Neutrophil (primary cell): ENCODE measurements at regions not wholly inside any gene's neighbourhood (a gene's known extent, or its start where the extent isn't known, plus 50 kb on each side); places are given as distances from the start of the nearest gene placed in this dataset.

Experiments used
- H3K27ac ChIP-seq: fragments of 200-600 bp; sonication (generic); 2 replicates; pipeline ENCODE4 v1.5.1; 2016; ENCODE audit warnings: mild to moderate bottlenecking, moderate library complexity
- H3K27me3 ChIP-seq: fragments of 200-600 bp; sonication (generic); 2 replicates; pipeline ENCODE4 v1.6.0; 2016; ENCODE audit warnings: mild to moderate bottlenecking
- H3K36me3 ChIP-seq: fragments of 200-600 bp; sonication (generic); 2 replicates; pipeline ENCODE4 v1.5.1; 2017
- H3K4me1 ChIP-seq, 2 experiments: fragments of 200-600 bp in 1 of 2; sonication (generic) in 1 of 2; 1 replicate in 1 of 2; 2 replicates in 1 of 2; pipeline versions ENCODE4 v1.5.1 to v1.6.1; 2013 to 2016; ENCODE audit warnings: low read depth in 1 of 2, low read length in 1 of 2, mild to moderate bottlenecking in 1 of 2, moderate library complexity in 1 of 2; ENCODE audit not compliant: control insufficient read depth in 1 of 2, insufficient read depth in 1 of 2
- H3K4me3 ChIP-seq, 2 experiments: fragments of 200-600 bp in 1 of 2; sonication (generic) in 1 of 2; 1 replicate in 1 of 2; 2 replicates in 1 of 2; pipeline ENCODE4 v1.5.1; 2013 to 2016; ENCODE audit warnings: low read depth in 1 of 2, low read length in 1 of 2, mild to moderate bottlenecking in 1 of 2, moderate library complexity in 1 of 2
- H3K9me3 ChIP-seq: fragments of 200-600 bp; sonication (generic); 2 replicates; pipeline ENCODE4 v1.5.1; 2016
- TF ChIP-seq, protein P1 (sequence below): fragments of 200-600 bp; sonication (generic); IDR thresholded peaks from 2 replicates; pipeline ENCODE4 v1.5.1; 2016; ENCODE audit warnings: antibody characterized with exemption

GRCh38 chr18:44060197-44060596, 620.5 kb upstream of the SETBP1 start:
- no peaks in the 10 kb centered on the region for H3K27me3 ChIP-seq
- H3K9me3 ChIP-seq: no peaks in the 10 kb centered on the region
- H3K4me1 ChIP-seq: no peaks in the 10 kb centered on the region
- TF ChIP-seq, protein P1, sequence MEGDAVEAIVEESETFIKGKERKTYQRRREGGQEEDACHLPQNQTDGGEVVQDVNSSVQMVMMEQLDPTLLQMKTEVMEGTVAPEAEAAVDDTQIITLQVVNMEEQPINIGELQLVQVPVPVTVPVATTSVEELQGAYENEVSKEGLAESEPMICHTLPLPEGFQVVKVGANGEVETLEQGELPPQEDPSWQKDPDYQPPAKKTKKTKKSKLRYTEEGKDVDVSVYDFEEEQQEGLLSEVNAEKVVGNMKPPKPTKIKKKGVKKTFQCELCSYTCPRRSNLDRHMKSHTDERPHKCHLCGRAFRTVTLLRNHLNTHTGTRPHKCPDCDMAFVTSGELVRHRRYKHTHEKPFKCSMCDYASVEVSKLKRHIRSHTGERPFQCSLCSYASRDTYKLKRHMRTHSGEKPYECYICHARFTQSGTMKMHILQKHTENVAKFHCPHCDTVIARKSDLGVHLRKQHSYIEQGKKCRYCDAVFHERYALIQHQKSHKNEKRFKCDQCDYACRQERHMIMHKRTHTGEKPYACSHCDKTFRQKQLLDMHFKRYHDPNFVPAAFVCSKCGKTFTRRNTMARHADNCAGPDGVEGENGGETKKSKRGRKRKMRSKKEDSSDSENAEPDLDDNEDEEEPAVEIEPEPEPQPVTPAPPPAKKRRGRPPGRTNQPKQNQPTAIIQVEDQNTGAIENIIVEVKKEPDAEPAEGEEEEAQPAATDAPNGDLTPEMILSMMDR: no peak
- no peaks in the 10 kb centered on the region for H3K36me3 ChIP-seq
- H3K4me3 ChIP-seq: no peak overlapping the region
- no peak overlapping the region for H3K27ac ChIP-seq

- Histone ChIP-seq H3K4me1 (no peaks in the 10 kb centered on the region), H3K27ac (no peak overlapping the region), H3K27me3 (no peaks in the 10 kb centered on the region), H3K4me3 (no peak overlapping the region), H3K36me3 (no peaks in the 10 kb centered on the region), H3K9me3 (no peaks in the 10 kb centered on the region)
- TF ChIP-seq, protein P1: no peak
Measured at GRCh38 chr18:44061438-44061837, 619.2 kb upstream of the SETBP1 start.

DNA sequence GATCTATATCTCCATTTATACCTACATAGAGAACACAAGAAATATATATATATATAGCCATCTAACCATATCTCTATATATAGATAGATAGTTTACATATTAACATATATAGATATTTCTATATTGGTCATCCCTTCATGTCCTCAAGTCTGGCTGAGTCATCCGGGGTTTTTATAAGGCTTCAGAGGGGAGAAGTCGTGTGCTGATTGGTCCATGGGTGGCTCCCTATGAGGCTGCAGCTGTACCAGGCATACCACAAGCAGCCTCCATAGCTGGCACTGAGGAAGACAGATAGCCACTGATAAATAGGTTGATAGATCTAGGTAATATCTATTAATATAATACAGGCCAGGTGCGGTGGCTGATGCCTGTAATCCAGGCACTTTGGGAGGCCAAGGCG, 618.3 kb upstream of the SETBP1 start:
- Histone ChIP-seq H3K4me1 (no peaks in the 10 kb centered on the region), H3K27ac (no peak overlapping the region), H3K4me3 (no peak overlapping the region), H3K36me3 (no peaks in the 10 kb centered on the region), H3K27me3 (no peaks in the 10 kb centered on the region), H3K9me3 (no peaks in the 10 kb centered on the region)
- TF ChIP-seq, protein P1: no peak

DNA sequence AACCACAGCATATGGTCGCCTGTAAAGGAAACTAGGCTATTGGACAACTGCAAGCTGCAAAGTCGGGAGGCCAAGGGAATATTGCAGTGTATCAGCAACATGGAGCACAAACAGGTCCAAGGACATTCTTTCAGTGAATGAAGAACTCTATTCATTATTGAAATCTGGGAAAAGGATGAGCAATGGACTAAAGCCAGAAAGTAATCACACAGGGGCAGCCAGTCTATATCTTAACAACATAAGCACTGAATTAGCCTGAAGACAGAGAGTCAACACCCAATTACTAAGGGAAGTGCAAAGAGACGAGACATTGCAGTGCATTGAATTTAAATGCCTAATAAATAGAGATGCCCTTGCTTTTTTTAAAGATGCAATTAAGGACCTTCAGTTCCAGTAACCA, 615.5 kb upstream of the SETBP1 start:
- no peaks in the 10 kb centered on the region for H3K36me3 ChIP-seq
- no peaks in the 10 kb centered on the region for H3K4me1 ChIP-seq
- H3K27me3 ChIP-seq: no peaks in the 10 kb centered on the region
- no peak overlapping the region for H3K4me3 ChIP-seq
- no peaks in the 10 kb centered on the region for H3K9me3 ChIP-seq
- H3K27ac ChIP-seq: no peak overlapping the region
- TF ChIP-seq, protein P1: no peak

- H3K27ac ChIP-seq: no peak overlapping the region
- H3K27me3 ChIP-seq: no peaks in the 10 kb centered on the region
- H3K4me3 ChIP-seq: no peak overlapping the region
- TF ChIP-seq, protein P1: no peak
- no peaks in the 10 kb centered on the region for H3K36me3 ChIP-seq
- H3K4me1 ChIP-seq: no peaks in the 10 kb centered on the region
- H3K9me3 ChIP-seq: no peaks in the 10 kb centered on the region
Measured at GRCh38 chr18:44066541-44066940, 614.1 kb upstream of the SETBP1 start.

DNA sequence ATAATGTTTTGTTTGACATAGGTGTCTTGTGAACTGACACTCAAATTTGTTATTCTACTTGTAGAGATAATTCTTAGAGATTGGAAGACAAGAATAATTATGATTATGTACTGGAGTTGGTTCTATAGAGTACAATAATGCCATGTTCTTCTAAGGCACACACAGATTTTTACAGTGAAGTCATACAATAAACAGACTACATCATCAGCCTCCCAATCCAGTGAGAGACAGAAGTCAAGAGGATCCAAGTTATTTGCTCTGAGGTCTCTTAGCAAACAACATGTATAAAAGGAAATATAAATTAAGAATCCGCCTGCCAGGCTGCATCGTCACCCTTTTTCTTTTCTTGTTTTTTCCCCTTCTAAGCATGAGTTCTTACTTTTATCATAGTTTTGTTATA, 613.5 kb upstream of the SETBP1 start:
- no peak overlapping the region for H3K27ac ChIP-seq
- TF ChIP-seq, protein P1: no peak
- H3K27me3 ChIP-seq: no peaks in the 10 kb centered on the region
- H3K4me3 ChIP-seq: no peak overlapping the region
- no peaks in the 10 kb centered on the region for H3K9me3 ChIP-seq
- H3K36me3 ChIP-seq: no peaks in the 10 kb centered on the region
- H3K4me1 ChIP-seq: no peaks in the 10 kb centered on the region
